Right atrium auricular region (tissue), 2 donors: ENCODE measurements at regions not wholly inside any gene's neighbourhood (a gene's known extent, or its start where the extent isn't known, plus 50 kb on each side); places are given as distances from the start of the nearest gene placed in this dataset.
"Not testable (repeated sequence)": the region's sequence is repeated elsewhere in the genome, so short reads cannot be mapped to it uniquely, and the experiment has no call there.

ENCODE experiments used
- DNase-seq: peaks from one replicate; pipeline ENCODE4 v3.0.0-alpha.2; 2019; ENCODE audit warnings: low spot score
- H3K27ac ChIP-seq, 2 donors: fragments of 200-600 bp; sonication (generic); 1 replicate in 1 of 2; 2 replicates in 1 of 2; pipeline ENCODE4 v1.5.1; 2016 to 2019
- H3K27me3 ChIP-seq, 2 donors: fragments of 200-600 bp; sonication (generic); one replicate each; pipeline versions ENCODE4 v1.5.1 to v1.6.0; 2017 to 2019
- H3K36me3 ChIP-seq: fragments of 200-600 bp; sonication (generic); one replicate; pipeline ENCODE4 v1.5.1; 2016
- H3K4me1 ChIP-seq, 2 donors: fragments of 200-600 bp; sonication (generic); one replicate each; pipeline versions ENCODE4 v1.5.1 to v1.6.0; 2017 to 2019
- H3K4me3 ChIP-seq, 2 donors: fragments of 200-600 bp; sonication (generic); 1 replicate in 1 of 2; 2 replicates in 1 of 2; pipeline ENCODE4 v1.5.1; 2017 to 2019; ENCODE audit warnings: mild to moderate bottlenecking in 1 of 2, moderate library complexity in 1 of 2
- H3K9me3 ChIP-seq, 2 donors: fragments of 200-600 bp; sonication (generic); one replicate each; pipeline ENCODE4 v1.5.1; 2019
- CTCF ChIP-seq, 2 donors: fragments of 200-600 bp; sonication (generic); IDR thresholded peaks; one replicate each; pipeline ENCODE4 v1.5.1; 2019; ENCODE audit warnings: antibody characterized with exemption in 2 of 2

DNA sequence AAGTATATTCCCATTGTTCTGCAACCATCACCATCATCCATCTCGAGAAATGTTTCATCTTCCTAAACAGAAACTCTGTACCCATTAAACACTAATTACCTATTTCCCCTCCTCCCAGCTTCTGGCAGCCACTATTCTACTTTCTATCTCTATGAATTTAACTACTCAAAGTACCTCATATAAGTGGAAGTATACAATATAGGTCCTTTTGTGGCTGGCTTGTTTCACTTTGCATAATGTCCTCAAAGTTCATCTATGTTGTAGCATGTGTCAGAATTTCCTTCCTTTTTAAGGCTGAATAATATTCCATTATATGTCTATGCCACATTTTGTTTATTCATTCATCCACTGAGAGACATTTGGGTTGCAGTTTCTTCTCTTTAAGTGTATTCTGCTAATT, 159.4 kb downstream of the KCNRG start:
- DNase-seq: no peak
- H3K4me1 ChIP-seq: no peaks in the 10 kb centered on the region
- no peaks in the 10 kb centered on the region for H3K27me3 ChIP-seq
- no peak for TF ChIP-seq CTCF (IDR thresholded peaks at IDR 0.05)
- H3K4me3 ChIP-seq: no peak overlapping the region
- no peaks in the 10 kb centered on the region for H3K9me3 ChIP-seq
- H3K27ac ChIP-seq: no peak overlapping the region
- H3K36me3 ChIP-seq: no peaks in the 10 kb centered on the region

GRCh38 chr13:50179977-50180376, 164.7 kb downstream of the KCNRG start:
- Histone ChIP-seq H3K4me1 (no peaks in the 10 kb centered on the region), H3K27ac (no peak overlapping the region), H3K4me3 (no peak overlapping the region), H3K27me3 (no peaks in the 10 kb centered on the region), H3K36me3 (no peaks in the 10 kb centered on the region), H3K9me3 (no peaks in the 10 kb centered on the region)
- no peak for DNase-seq
- TF ChIP-seq CTCF (IDR thresholded peaks at IDR 0.05): no peak

DNA sequence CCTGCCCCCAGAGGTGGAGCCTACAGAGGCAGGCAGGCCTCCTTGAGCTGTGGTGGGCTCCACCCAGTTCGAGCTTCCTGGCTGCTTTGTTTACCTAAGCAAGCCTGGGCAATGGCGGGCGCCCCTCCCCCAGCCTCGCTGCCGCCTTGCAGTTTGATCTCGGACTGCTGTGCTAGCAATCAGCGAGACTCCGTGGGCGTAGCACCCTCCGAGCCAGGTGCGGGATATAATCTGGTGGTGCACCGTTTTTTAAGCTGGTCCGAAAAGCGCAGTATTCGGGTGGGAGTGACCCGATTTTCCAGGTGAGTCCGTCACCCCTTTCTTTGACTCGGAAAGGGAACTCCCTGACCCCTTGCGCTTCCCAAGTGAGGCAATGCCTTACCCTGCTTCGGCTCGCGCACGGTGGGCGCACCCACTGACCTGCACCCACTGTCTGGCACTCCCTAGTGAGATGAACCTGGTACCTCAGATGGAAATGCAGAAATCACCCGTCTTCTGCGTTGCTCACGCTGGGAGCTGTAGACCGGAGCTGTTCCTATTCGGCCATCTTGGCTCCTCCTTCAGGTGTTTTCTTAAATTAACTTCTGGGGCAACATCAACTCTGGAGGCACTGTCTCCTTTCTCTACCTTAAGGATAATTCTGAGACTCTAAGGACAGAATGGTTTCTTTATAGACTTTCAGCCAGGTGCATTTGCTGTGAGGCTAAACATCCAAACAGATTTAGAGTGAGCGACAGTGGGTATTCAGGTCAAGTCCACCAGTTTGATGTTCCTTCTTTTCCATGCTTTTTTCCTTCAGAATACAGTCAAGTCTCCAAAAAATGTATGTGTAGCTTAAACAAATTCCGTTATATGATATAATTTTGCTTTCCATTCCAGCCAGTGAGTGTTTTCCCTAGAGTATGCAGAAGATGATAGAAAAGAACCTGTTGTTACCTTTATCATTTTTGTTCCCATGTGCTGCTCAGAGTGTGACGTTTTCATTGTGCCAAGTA, 170.8 kb downstream of the KCNRG start:
- not testable (repeated sequence) for H3K27ac ChIP-seq, H3K4me1 ChIP-seq, DNase-seq

DNA sequence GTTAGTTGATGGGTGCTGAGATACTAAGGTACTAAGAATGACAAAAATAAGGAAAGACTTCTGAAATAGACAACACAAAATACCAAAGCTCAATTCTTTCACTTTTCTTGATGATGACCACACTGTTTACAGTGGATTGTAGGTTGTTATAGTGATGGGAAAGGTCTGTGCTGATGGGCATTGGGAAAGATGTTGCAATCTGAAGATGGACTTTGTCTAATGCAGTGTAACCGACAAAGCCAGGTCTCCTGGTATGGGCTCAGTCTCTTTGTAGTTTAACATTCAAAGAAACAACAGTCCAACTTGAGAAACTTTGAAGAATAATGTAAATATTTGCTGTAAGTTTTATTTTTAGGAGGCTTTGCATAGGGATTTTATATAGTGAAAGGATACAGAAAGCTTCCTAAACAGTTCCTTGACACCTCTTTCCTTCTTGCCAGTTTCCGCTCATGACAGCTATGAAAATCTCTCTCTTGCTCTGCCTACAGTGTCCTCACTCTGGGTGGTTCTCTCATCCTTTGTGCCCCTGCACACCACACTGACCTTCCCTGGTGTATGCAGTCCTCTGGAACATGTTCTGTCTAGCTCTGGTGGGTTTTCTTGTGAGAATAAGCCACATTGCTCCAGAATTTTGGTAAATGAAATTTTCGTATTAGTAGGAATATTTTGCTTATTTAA, 172.2 kb downstream of the KCNRG start:
- Histone ChIP-seq H3K4me3 (no peak overlapping the region), H3K27ac (no peak overlapping the region)

More for the DNA sequence above, 170.8 kb downstream of the KCNRG start:
- not testable (repeated sequence) for H3K27me3 ChIP-seq, H3K4me3 ChIP-seq, H3K36me3 ChIP-seq, H3K9me3 ChIP-seq

GRCh38 chr13:50188696-50189095, 173.5 kb downstream of the KCNRG start:
- TF ChIP-seq CTCF (IDR thresholded peaks at IDR 0.05): no peak
- H3K27ac ChIP-seq: no peak overlapping the region
- no peak for DNase-seq
- no peaks in the 10 kb centered on the region for H3K27me3 ChIP-seq
- no peaks in the 10 kb centered on the region for H3K36me3 ChIP-seq
- no peaks in the 10 kb centered on the region for H3K9me3 ChIP-seq
- H3K4me1 ChIP-seq: no peaks in the 10 kb centered on the region
- H3K4me3 ChIP-seq: no peak overlapping the region

More for the DNA sequence above, 172.2 kb downstream of the KCNRG start:
- Histone ChIP-seq H3K9me3 (no peaks in the 10 kb centered on the region), H3K36me3 (no peaks in the 10 kb centered on the region), H3K27me3 (no peaks in the 10 kb centered on the region), H3K4me1 (no peaks in the 10 kb centered on the region)
- no peak for TF ChIP-seq CTCF (IDR thresholded peaks at IDR 0.05)
- DNase-seq: no peak

- no peak overlapping the region for H3K27ac ChIP-seq
- H3K36me3 ChIP-seq: no peaks in the 10 kb centered on the region
- no peak for TF ChIP-seq CTCF (IDR thresholded peaks at IDR 0.05)
- no peaks in the 10 kb centered on the region for H3K27me3 ChIP-seq
- H3K4me1 ChIP-seq: no peaks in the 10 kb centered on the region
- H3K4me3 ChIP-seq: no peak overlapping the region
- no peaks in the 10 kb centered on the region for H3K9me3 ChIP-seq
- DNase-seq: no peak
These were observed 174.2 kb downstream of the KCNRG start for GRCh38 chr13:50189450-50189849.
